Prostate gland (tissue), 2 donors: ENCODE measurements at regions not wholly inside any gene's neighbourhood (a gene's known extent, or its start where the extent isn't known, plus 50 kb on each side); places are given as distances from the start of the nearest gene placed in this dataset.
A peak's percentile ranks its signal among the peaks of the same experiment; 100 is the strongest.

ENCODE experiments used
- CTCF ChIP-seq, 4 experiments: fragments of 200-600 bp in 2 of 4; fragments of 450-650 bp in 2 of 4; sonication (generic) in 2 of 4; IDR thresholded peaks; 1 replicate in 3 of 4; 2 replicates in 1 of 4; pipeline ENCODE4 v1.5.1; 2016 to 2019; ENCODE audit warnings: antibody characterized with exemption in 4 of 4, mild to moderate bottlenecking in 2 of 4, moderate library complexity in 2 of 4
- POLR2AphosphoS5 ChIP-seq: sonication (generic); formaldehyde crosslinking; IDR thresholded peaks from one replicate; pipeline ENCODE4 v1.6.1; 2017; ENCODE audit warnings: antibody characterized with exemption

DNA sequence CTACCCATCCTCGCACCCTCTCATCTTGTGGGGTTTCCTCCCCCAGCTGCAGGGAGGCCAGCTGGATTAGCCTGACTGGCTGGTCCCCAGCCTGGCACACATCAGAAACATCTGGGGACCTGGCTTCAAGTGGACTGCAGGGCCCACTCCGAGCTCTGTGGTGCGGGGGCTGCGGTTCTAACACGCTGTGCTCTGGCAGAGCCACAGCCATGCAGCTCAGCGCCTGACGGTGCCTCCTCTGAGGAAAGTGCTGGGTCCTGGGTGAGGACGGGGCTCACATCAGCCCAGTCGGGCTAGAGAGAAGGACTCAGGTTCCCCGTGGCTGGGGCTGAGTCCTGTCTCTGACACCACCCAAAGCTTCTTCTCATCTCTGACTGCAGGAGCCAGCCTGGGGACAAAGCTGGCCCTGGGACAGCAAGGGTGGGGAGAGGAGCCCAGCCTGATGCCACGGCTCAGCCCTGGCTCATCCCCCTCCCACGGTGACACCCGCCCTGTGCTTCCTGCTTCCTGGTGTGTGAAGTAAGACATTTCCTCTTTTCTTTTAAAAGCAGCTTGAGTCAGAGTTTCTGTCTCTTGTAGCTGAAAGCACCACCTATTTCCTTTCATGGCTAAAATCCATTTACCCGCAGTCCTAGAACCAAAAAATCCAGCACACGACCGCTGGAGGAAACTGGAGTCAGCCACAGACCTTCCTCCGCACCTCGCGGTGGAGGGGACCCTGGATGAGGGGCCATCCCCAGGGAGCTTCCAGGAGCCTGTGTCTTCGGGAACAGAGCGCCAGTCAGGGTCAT, 127.4 kb upstream of the AFDN start:
- TF ChIP-seq CTCF (IDR thresholded peaks at IDR 0.05) (no peak), POLR2AphosphoS5 (peak; percentile 30)
